ENCODE measurements at regions not wholly inside any gene's neighbourhood (a gene's known extent, or its start where the extent isn't known, plus 50 kb on each side); places are given as distances from the start of the nearest gene placed in this dataset.

GRCh38 chr12:111038941-111039340 is 118.6 kb upstream of the MYL2 start:
- no peak for DNase-seq (ENCODE audit: low read depth)
- no peak overlapping the region for H3K4me3 ChIP-seq (ENCODE audit: low read depth, low read length)

GRCh38 chr12:111038077-111038476 is 117.7 kb upstream of the MYL2 start:
- no peak overlapping the region for H3K4me3 ChIP-seq (ENCODE audit: low read depth, low read length)
- DNase-seq (ENCODE audit: low read depth), result no peak

- no peak for DNase-seq (ENCODE audit: low read depth)
- H3K4me3 ChIP-seq (ENCODE audit: low read depth, low read length), result no peak overlapping the region
Observed at GRCh38 chr12:111037047-111037446, 116.7 kb upstream of the MYL2 start.

GRCh38 chr12:111035578-111036301 is 115.4 kb upstream of the MYL2 start:
- no peak overlapping the region for H3K4me3 ChIP-seq (ENCODE audit: low read depth, low read length)
- DNase-seq (ENCODE audit: low read depth), result no peak

GRCh38 chr12:111034886-111035577 is 114.7 kb upstream of the MYL2 start:
- no peak for DNase-seq (ENCODE audit: low read depth)

GRCh38 chr12:111034083-111034885 is 113.9 kb upstream of the MYL2 start, which contains the start of gene CUX2:
TSS of gene CUX2 (plus strand) at chr12:111034165.
- no peak within 1 kb of the TSS for H3K4me3 ChIP-seq (ENCODE audit: low read depth, low read length)
- no peak for DNase-seq (ENCODE audit: low read depth)

More at GRCh38 chr12:111034886-111035577, 114.7 kb upstream of the MYL2 start:
- H3K4me3 ChIP-seq (ENCODE audit: low read depth, low read length), result no peak overlapping the region

GRCh38 chr12:111033281-111034082 is 113.1 kb upstream of the MYL2 start:
- no peak for DNase-seq (ENCODE audit: low read depth)
- H3K4me3 ChIP-seq (ENCODE audit: low read depth, low read length), result no peak overlapping the region

GRCh38 chr12:111032591-111032919 is 112.2 kb upstream of the MYL2 start:
- DNase-seq (ENCODE audit: low read depth), result no peak

GRCh38 chr12:111031916-111032590 is 111.7 kb upstream of the MYL2 start:
- H3K4me3 ChIP-seq (ENCODE audit: low read depth, low read length), result no peak overlapping the region
- no peak for DNase-seq (ENCODE audit: low read depth)

More at GRCh38 chr12:111032591-111032919, 112.2 kb upstream of the MYL2 start:
- H3K4me3 ChIP-seq (ENCODE audit: low read depth, low read length), result no peak overlapping the region

- no peak for DNase-seq (ENCODE audit: low read depth)
- no peak overlapping the region for H3K4me3 ChIP-seq (ENCODE audit: low read depth, low read length)
Observed at GRCh38 chr12:111030800-111031199, 110.4 kb upstream of the MYL2 start.

GRCh38 chr12:111029732-111030131 is 109.4 kb upstream of the MYL2 start:
- DNase-seq (ENCODE audit: low read depth), result no peak
- no peak overlapping the region for H3K4me3 ChIP-seq (ENCODE audit: low read depth, low read length)

GRCh38 chr12:111029305-111029704 is 108.9 kb upstream of the MYL2 start:
- no peak overlapping the region for H3K4me3 ChIP-seq (ENCODE audit: low read depth, low read length)
- no peak for DNase-seq (ENCODE audit: low read depth)

GRCh38 chr12:111028830-111029229 is 108.5 kb upstream of the MYL2 start:
- DNase-seq (ENCODE audit: low read depth), result no peak
- H3K4me3 ChIP-seq (ENCODE audit: low read depth, low read length), result no peak overlapping the region

GRCh38 chr12:111027431-111027830 is 107.1 kb upstream of the MYL2 start:
- DNase-seq (ENCODE audit: low read depth), result no peak
- no peak overlapping the region for H3K4me3 ChIP-seq (ENCODE audit: low read depth, low read length)

- no peak overlapping the region for H3K4me3 ChIP-seq (ENCODE audit: low read depth, low read length)
- DNase-seq (ENCODE audit: low read depth), result no peak
Observed at GRCh38 chr12:111025792-111026430, 105.5 kb upstream of the MYL2 start.

GRCh38 chr12:111025301-111025700 is 104.9 kb upstream of the MYL2 start:
- no peak overlapping the region for H3K4me3 ChIP-seq (ENCODE audit: low read depth, low read length)

GRCh38 chr12:111024205-111024801 is 103.9 kb upstream of the MYL2 start:
- no peak overlapping the region for H3K4me3 ChIP-seq (ENCODE audit: low read depth, low read length)
- no peak for DNase-seq (ENCODE audit: low read depth)

More at GRCh38 chr12:111025301-111025700, 104.9 kb upstream of the MYL2 start:
- no peak for DNase-seq (ENCODE audit: low read depth)

- no peak overlapping the region for H3K4me3 ChIP-seq (ENCODE audit: low read depth, low read length)
- DNase-seq (ENCODE audit: low read depth), result no peak
Observed at GRCh38 chr12:111022386-111022785, 102.0 kb upstream of the MYL2 start.

Measured in skeletal muscle cell (primary cell).